ENCODE measurements at regions not wholly inside any gene's neighbourhood (a gene's known extent, or its start where the extent isn't known, plus 50 kb on each side); places are given as distances from the start of the nearest gene placed in this dataset.

DNA sequence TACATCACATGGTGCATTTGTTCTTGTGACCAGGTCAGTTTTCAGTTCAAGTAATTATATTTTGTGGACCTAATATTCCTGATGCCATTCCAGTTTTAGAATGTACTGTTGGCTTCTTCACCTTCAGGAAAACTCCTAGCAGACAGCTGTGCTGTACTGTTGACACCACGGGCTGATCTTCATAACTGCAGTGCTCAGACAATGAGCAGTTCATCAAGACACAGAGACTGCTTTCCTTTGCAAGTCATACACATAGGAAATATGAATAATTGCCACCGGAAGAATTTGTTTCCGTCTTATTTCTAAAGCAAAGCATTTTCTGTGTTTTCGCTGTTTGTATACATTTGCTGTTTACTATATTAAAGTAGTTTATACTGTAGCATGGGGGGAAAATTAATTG is 89.8 kb downstream of the C6orf118 start:
- Histone ChIP-seq H3K4ac (ENCODE audit: low read depth, low read length) (no peak overlapping the region), H3K4me2 (ENCODE audit: low read depth, low read length) (no peak overlapping the region), H2BK20ac (ENCODE audit: low read depth, low read length) (no peak overlapping the region), H4K91ac (ENCODE audit: insufficient read depth, low read depth, low read length) (no peak overlapping the region), H2BK5ac (ENCODE audit: low read depth, low read length, poor library complexity, severe bottlenecking) (no peak overlapping the region), H3K27me3 (ENCODE audit: control insufficient read depth, insufficient read depth, low read length) (no peaks in the 10 kb centered on the region), H4K5ac (ENCODE audit: low read depth, low read length) (no peak overlapping the region), H3K27ac (ENCODE audit: insufficient read depth, low read length) (no peak overlapping the region), H2BK15ac (ENCODE audit: low read depth, low read length) (no peak overlapping the region), H2AK5ac (ENCODE audit: low read depth, low read length) (no peak overlapping the region), H3K9me3 (ENCODE audit: control insufficient read depth, insufficient read depth, low read length) (peaks cover 19% of the 10 kb centered on the region), H3K18ac (ENCODE audit: low read depth, low read length) (no peak overlapping the region), H2AK9ac (replicated peaks; ENCODE audit: low read depth, low read length, poor library complexity) (no peak overlapping the region), H3K79me1 (ENCODE audit: low read depth in 1 of 2, low read length in 2 of 2) (no peaks in the 10 kb centered on the region), H4K20me1 (ENCODE audit: insufficient read depth, low read length) (no peaks in the 10 kb centered on the region), H3K23ac (ENCODE audit: low read depth, low read length) (no peak overlapping the region), H3K9ac (ENCODE audit: low read depth, low read length) (no peak overlapping the region), H2BK120ac (ENCODE audit: low read depth, low read length) (no peak overlapping the region), H2AFZ (replicated peaks; ENCODE audit: low read length, poor library complexity) (no peak overlapping the region), H4K8ac (ENCODE audit: low read depth in 2 of 2, low read length in 2 of 2) (no peak overlapping the region), H3K4me3 (ENCODE audit: insufficient read depth, low read depth, low read length) (no peak overlapping the region), H3K4me1 (ENCODE audit: control insufficient read depth, insufficient read depth, low read length) (no peaks in the 10 kb centered on the region), H3K14ac (replicated peaks; ENCODE audit: low read depth, low read length) (no peak overlapping the region), H3K36me3 (ENCODE audit: control insufficient read depth, insufficient read depth, low read length) (no peaks in the 10 kb centered on the region), H3K9me1 (ENCODE audit: insufficient read depth, low read length) (no peaks in the 10 kb centered on the region), H3K56ac (ENCODE audit: extremely low read depth, insufficient read depth, low read length) (no peak overlapping the region)
- in situ Hi-C loops (cut with MboI; ENCODE audit: low sequenced_read_pairs) (no loop called here), intact Hi-C loops (cut with micrococcal nuclease) (no loop called here), dilution Hi-C loops (cut with HindIII; ENCODE audit: low sequenced_read_pairs, unreplicated experiment) (no loop called here)
- ChIA-PET CTCF (no interaction called here), POLR2A (ENCODE audit: unreplicated experiment) (no interaction called here)
- BruUV-seq (replicated peaks) = no TSS peak
- TF ChIP-seq, protein P1, sequence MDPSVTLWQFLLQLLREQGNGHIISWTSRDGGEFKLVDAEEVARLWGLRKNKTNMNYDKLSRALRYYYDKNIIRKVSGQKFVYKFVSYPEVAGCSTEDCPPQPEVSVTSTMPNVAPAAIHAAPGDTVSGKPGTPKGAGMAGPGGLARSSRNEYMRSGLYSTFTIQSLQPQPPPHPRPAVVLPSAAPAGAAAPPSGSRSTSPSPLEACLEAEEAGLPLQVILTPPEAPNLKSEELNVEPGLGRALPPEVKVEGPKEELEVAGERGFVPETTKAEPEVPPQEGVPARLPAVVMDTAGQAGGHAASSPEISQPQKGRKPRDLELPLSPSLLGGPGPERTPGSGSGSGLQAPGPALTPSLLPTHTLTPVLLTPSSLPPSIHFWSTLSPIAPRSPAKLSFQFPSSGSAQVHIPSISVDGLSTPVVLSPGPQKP (IDR thresholded peaks at IDR 0.05; ENCODE audit: borderline replicate concordance, low read depth, low read length) = no peak
- TF ChIP-seq MXI1 (IDR thresholded peaks at IDR 0.05; ENCODE audit: borderline replicate concordance, low read depth, low read length) (no peak), RFX5 (IDR thresholded peaks at IDR 0.05; ENCODE audit: low read depth, low read length) (no peak), RAD21 (IDR thresholded peaks at IDR 0.05; ENCODE audit: low read length) (no peak), MAZ (IDR thresholded peaks at IDR 0.05; ENCODE audit: borderline replicate concordance, low read depth, low read length) (no peak)
- TF ChIP-seq, protein P2, sequence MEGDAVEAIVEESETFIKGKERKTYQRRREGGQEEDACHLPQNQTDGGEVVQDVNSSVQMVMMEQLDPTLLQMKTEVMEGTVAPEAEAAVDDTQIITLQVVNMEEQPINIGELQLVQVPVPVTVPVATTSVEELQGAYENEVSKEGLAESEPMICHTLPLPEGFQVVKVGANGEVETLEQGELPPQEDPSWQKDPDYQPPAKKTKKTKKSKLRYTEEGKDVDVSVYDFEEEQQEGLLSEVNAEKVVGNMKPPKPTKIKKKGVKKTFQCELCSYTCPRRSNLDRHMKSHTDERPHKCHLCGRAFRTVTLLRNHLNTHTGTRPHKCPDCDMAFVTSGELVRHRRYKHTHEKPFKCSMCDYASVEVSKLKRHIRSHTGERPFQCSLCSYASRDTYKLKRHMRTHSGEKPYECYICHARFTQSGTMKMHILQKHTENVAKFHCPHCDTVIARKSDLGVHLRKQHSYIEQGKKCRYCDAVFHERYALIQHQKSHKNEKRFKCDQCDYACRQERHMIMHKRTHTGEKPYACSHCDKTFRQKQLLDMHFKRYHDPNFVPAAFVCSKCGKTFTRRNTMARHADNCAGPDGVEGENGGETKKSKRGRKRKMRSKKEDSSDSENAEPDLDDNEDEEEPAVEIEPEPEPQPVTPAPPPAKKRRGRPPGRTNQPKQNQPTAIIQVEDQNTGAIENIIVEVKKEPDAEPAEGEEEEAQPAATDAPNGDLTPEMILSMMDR (conservative IDR thresholded peaks at IDR 0.05; ENCODE audit: low read depth, low read length) = no peak
- no peak for DNase-seq
- no peak for ATAC-seq (ENCODE audit: low read depth)
- WGBS, 2 experiments (ENCODE audit: extremely low coverage in 2 of 2, insufficient read length in 1 of 2) = no CpG with 5 or more reads among the region's 4 CpGs

Measured in IMR-90 (cell line).